IMR-90 (cell line): ENCODE measurements at regions not wholly inside any gene's neighbourhood (a gene's known extent, or its start where the extent isn't known, plus 50 kb on each side); places are given as distances from the start of the nearest gene placed in this dataset.

ENCODE experiments used
- ATAC-seq: fragments of 200-7000 bp; cut with Tn5 transposase; 2 replicates; pipeline ENCODE4 v1.9.1; 2020; ENCODE audit warnings: low read depth, mild to moderate bottlenecking, moderate library complexity
- BruUV-seq: library from RNA; stranded (reverse); fragments of 400-500 nt; replicated peaks from 2 replicates; lab custom pipeline; 2021; lab: Mats Ljungman, UMichigan
- CTCF ChIA-PET: fragments of 300-600 bp; formaldehyde crosslinking; extraction: SDS; loops from one replicate; lab custom pipeline; 2021; ENCODE audit warnings: antibody characterized with exemption; lab: Yijun Ruan, JAX
- POLR2A ChIA-PET: fragments of 300-600 bp; sonication (Branson Sonifier 250); formaldehyde crosslinking; loops from one replicate; lab custom pipeline; 2022; ENCODE audit warnings: antibody characterized with exemption; ENCODE audit not compliant: unreplicated experiment; lab: Charles Lee
- DNase-seq: peaks from one replicate; pipeline ENCODE4 v3.0.0; 2013
- H2AFZ ChIP-seq: replicated peaks from 2 replicates; pipeline ENCODE3; 2013; ENCODE audit warnings: low read length, mild to moderate bottlenecking; ENCODE audit not compliant: poor library complexity
- H2AK5ac ChIP-seq: 2 replicates; pipeline ENCODE4 v1.6.1; 2013; ENCODE audit warnings: low read depth, low read length, inconsistent platforms
- H2AK9ac ChIP-seq: replicated peaks from 2 replicates; pipeline ENCODE3; 2013; ENCODE audit warnings: mild to moderate bottlenecking, low read depth, low read length, moderate library complexity; ENCODE audit not compliant: poor library complexity
- H2BK120ac ChIP-seq: 2 replicates; pipeline ENCODE4 v1.6.1; 2013; ENCODE audit warnings: low read depth, low read length, inconsistent platforms
- H2BK15ac ChIP-seq: 3 replicates; pipeline ENCODE4 v1.6.1; 2013; ENCODE audit warnings: low read depth, low read length, inconsistent platforms
- H2BK20ac ChIP-seq: 2 replicates; pipeline ENCODE4 v1.6.1; 2013; ENCODE audit warnings: low read depth, mild to moderate bottlenecking, inconsistent platforms, low read length, moderate library complexity
- H2BK5ac ChIP-seq: 2 replicates; pipeline ENCODE4 v1.6.1; 2013; ENCODE audit warnings: mild to moderate bottlenecking, low read depth, low read length, inconsistent platforms; ENCODE audit not compliant: poor library complexity, severe bottlenecking
- H3K14ac ChIP-seq: replicated peaks from 2 replicates; pipeline ENCODE4 v1.6.1; 2013; ENCODE audit warnings: low read depth, low read length, inconsistent platforms
- H3K18ac ChIP-seq: 2 replicates; pipeline ENCODE4 v1.6.1; 2013; ENCODE audit warnings: low read depth, low read length, control low read depth
- H3K23ac ChIP-seq: 2 replicates; pipeline ENCODE4 v1.6.1; 2013; ENCODE audit warnings: low read depth, low read length, inconsistent platforms
- H3K27ac ChIP-seq: 2 replicates; pipeline ENCODE4 v1.5.1; 2013; ENCODE audit warnings: mild to moderate bottlenecking, control low read depth, low read length; ENCODE audit not compliant: insufficient read depth
- H3K27me3 ChIP-seq: 2 replicates; pipeline ENCODE4 v1.6.1; 2013; ENCODE audit warnings: low read length; ENCODE audit not compliant: control insufficient read depth, insufficient read depth
- H3K36me3 ChIP-seq: 2 replicates; pipeline ENCODE4 v1.6.1; 2013; ENCODE audit warnings: low read length, mixed read lengths; ENCODE audit not compliant: control insufficient read depth, insufficient read depth
- H3K4ac ChIP-seq: 2 replicates; pipeline ENCODE4 v1.6.1; 2013; ENCODE audit warnings: low read depth, low read length, inconsistent platforms
- H3K4me1 ChIP-seq: 2 replicates; pipeline ENCODE4 v1.6.1; 2013; ENCODE audit warnings: low read length, mixed read lengths; ENCODE audit not compliant: control insufficient read depth, insufficient read depth
- H3K4me2 ChIP-seq: 2 replicates; pipeline ENCODE4 v1.6.1; 2013; ENCODE audit warnings: low read depth, mild to moderate bottlenecking, control low read depth, low read length, moderate library complexity
- H3K4me3 ChIP-seq: 2 replicates; pipeline ENCODE4 v1.5.1; 2013; ENCODE audit warnings: low read depth, mild to moderate bottlenecking, control low read depth, low read length, moderate library complexity; ENCODE audit not compliant: insufficient read depth
- H3K56ac ChIP-seq: 2 replicates; pipeline ENCODE4 v1.6.1; 2013; ENCODE audit warnings: low read length, inconsistent platforms; ENCODE audit not compliant: insufficient read depth; ENCODE audit errors: extremely low read depth
- H3K79me1 ChIP-seq, 2 experiments: 2 replicates each; pipeline ENCODE4 v1.6.1; 2013; ENCODE audit warnings: low read length in 2 of 2, inconsistent platforms in 1 of 2, low read depth in 1 of 2
- H3K9ac ChIP-seq: 2 replicates; pipeline ENCODE4 v1.6.1; 2013; ENCODE audit warnings: low read depth, low read length, control low read depth
- H3K9me1 ChIP-seq: 2 replicates; pipeline ENCODE4 v1.6.1; 2013; ENCODE audit warnings: low read length, inconsistent platforms; ENCODE audit not compliant: insufficient read depth
- H3K9me3 ChIP-seq: 2 replicates; pipeline ENCODE4 v1.6.1; 2013; ENCODE audit warnings: low read length; ENCODE audit not compliant: control insufficient read depth, insufficient read depth
- H4K20me1 ChIP-seq: 2 replicates; pipeline ENCODE4 v1.6.1; 2013; ENCODE audit warnings: low read length, inconsistent platforms; ENCODE audit not compliant: insufficient read depth
- H4K5ac ChIP-seq: 2 replicates; pipeline ENCODE4 v1.6.1; 2013; ENCODE audit warnings: mild to moderate bottlenecking, low read depth, low read length, control low read depth
- H4K8ac ChIP-seq, 2 experiments: 2 replicates each; pipeline ENCODE4 v1.6.1; 2013; ENCODE audit warnings: low read depth in 2 of 2, low read length in 2 of 2, control low read depth in 1 of 2, inconsistent platforms in 1 of 2
- H4K91ac ChIP-seq: 2 replicates; pipeline ENCODE4 v1.6.1; 2013; ENCODE audit warnings: low read depth, low read length, inconsistent platforms; ENCODE audit not compliant: insufficient read depth
- ELK1 ChIP-seq: fragments of 150-350 bp; IDR thresholded peaks from 2 replicates; pipeline ENCODE4 v1.6.1; 2016; ENCODE audit warnings: low read depth, mild to moderate bottlenecking, low read length, moderate library complexity, borderline replicate concordance
- FOS ChIP-seq: fragments of 150-350 bp; IDR thresholded peaks from 2 replicates; pipeline ENCODE4 v1.6.1; 2016; ENCODE audit warnings: low read depth, low read length
- RCOR1 ChIP-seq: IDR thresholded peaks from 2 replicates; pipeline ENCODE4 v1.6.1; 2012; ENCODE audit warnings: mild to moderate bottlenecking, low read length, improper control_type of control experiment; ENCODE audit not compliant: insufficient replicate concordance
- WGBS, 2 experiments: methylation state at CpG; one replicate each; pipeline versions ENCODE4 v1.1.5 to v1.1.7; 2013; ENCODE audit warnings: missing lambda C conversion rate in 2 of 2; ENCODE audit not compliant: insufficient read length in 1 of 2; ENCODE audit errors: extremely low coverage in 2 of 2; 5-methylcytosine and 5-hydroxymethylcytosine counted together
- dilution Hi-C: fragments of 300-500 bp; cut with HindIII; formaldehyde crosslinking; loops from one replicate; pipeline ENCODE4 v1.14.3; 2018; ENCODE audit warnings: low sequenced_read_pairs; ENCODE audit not compliant: unreplicated experiment
- in situ Hi-C: fragments of 300-500 bp; cut with MboI; formaldehyde crosslinking; loops from 3 replicates; pipeline ENCODE4 v1.14.3; 2019; ENCODE audit warnings: low sequenced_read_pairs, inconsistent platforms, mixed read lengths
- intact Hi-C: fragments of 100-400 bp; cut with micrococcal nuclease; formaldehyde crosslinking; loops from 2 replicates; pipeline ENCODE4 v1.10.0; 2022

- Histone ChIP-seq H4K91ac (peak overlapping the region; percentile 45; the same call in 1 of the 2 replicates), H3K18ac (peak overlapping the region; percentile 12; the same call in 1 of the 2 replicates), H3K4me1 (peaks cover 9% of the 10 kb centered on the region), H4K20me1 (no peaks in the 10 kb centered on the region), H3K79me1 (no peaks in the 10 kb centered on the region), H3K4ac (peak overlapping the region; percentile 87), H3K9me3 (no peaks in the 10 kb centered on the region), H2AK9ac (no peak overlapping the region), H3K9me1 (peaks cover 4% of the 10 kb centered on the region), H2BK120ac (peak overlapping the region; percentile 88), H2BK20ac (peak overlapping the region; percentile 67), H3K36me3 (no peaks in the 10 kb centered on the region), H2AK5ac (peak overlapping the region; percentile 78), H4K8ac (peak overlapping the region in 1 of 2 experiments; percentile 64; a peak in 2 of 4 replicates), H3K4me3 (no peak overlapping the region), H3K4me2 (no peak overlapping the region), H3K9ac (no peak overlapping the region), H2BK5ac (no peak overlapping the region), H3K56ac (no peak overlapping the region), H3K23ac (0 out of 2 replicates have a peak overlapping the region, but pooled peaks have one; percentile 46), H3K14ac (peak overlapping the region; percentile 77; the same call in 1 of the 2 replicates), H4K5ac (no peak overlapping the region; the same call in 1 of the 2 replicates), H2BK15ac (peak overlapping the region; percentile 85; the same call in 2 of the 3 replicates), H3K27ac (no peak overlapping the region), H2AFZ (peak overlapping the region; percentile 87), H3K27me3 (no peaks in the 10 kb centered on the region)
- no peak for TF ChIP-seq ELK1
- TF ChIP-seq RCOR1, result no peak
- no peak for TF ChIP-seq FOS
- intact Hi-C loops (loop anchor here (1.0 to 10.0 kb wide), 4 partner anchors 56 to 324 kb away; no protein-coding TSS in a partner anchor), in situ Hi-C loops (no loop called here), dilution Hi-C loops (no loop called here)
- POLR2A ChIA-PET, result interaction anchor here (0.6 kb wide), 1 partner anchor 178 kb away, joined by 7 read pairs; no protein-coding TSS in a partner anchor
- CTCF ChIA-PET, result interaction anchor here (0.5 to 1.1 kb wide), 6 partner anchors 14 to 341 kb away, joined by 3 to 6 read pairs (median 4); no protein-coding TSS in a partner anchor
- no peak; the same call in 1 of the 2 replicates for ATAC-seq
- BruUV-seq, result no TSS peak
- no CpG with 5 or more reads among the region's 3 CpGs for WGBS, 2 experiments
- DNase-seq, result no peak
Measured at GRCh38 chr10:29858702-29859267, 200.6 kb downstream of the JCAD start.
